ENCODE measurements at regions not wholly inside any gene's neighbourhood (a gene's known extent, or its start where the extent isn't known, plus 50 kb on each side); places are given as distances from the start of the nearest gene placed in this dataset.

DNA sequence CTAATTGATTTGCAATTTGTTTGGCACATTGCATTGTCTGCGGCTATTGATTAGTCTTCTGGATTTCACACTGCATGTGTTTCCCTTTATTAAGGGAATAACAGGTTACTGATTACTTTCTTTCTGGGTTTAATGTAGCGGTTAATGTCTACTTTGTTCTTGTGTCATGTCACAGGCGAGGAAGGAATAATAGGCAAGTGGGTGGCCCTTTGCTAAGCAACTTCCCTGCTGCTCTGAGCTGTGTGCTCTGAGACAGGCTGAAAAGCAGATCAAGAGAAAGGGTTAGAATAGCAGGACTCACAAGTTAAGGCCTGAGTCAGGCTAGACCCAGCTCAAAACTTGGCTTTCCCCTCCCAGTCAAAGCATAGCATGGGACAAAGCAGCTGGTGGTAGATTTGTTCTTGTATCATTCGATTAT is 77.2 kb downstream of the NKX2-1 start:
- H3K4me1 ChIP-seq (ENCODE audit: control insufficient read depth, extremely low read depth, insufficient read depth, low read length): no peaks in the 10 kb centered on the region
- H3K4me2 ChIP-seq (ENCODE audit: insufficient read depth, low read length): no peak overlapping the region
- H3K27me3 ChIP-seq (ENCODE audit: control insufficient read depth in 2 of 2, insufficient read depth in 2 of 2, low read length in 2 of 2): peaks cover 0 to 3% of the 10 kb centered on the region in 2 experiments
- TF ChIP-seq JUN (IDR thresholded peaks at IDR 0.05; ENCODE audit: borderline replicate concordance, insufficient read depth, insufficient read length, low read depth): no peak
- TF ChIP-seq, protein P1, sequence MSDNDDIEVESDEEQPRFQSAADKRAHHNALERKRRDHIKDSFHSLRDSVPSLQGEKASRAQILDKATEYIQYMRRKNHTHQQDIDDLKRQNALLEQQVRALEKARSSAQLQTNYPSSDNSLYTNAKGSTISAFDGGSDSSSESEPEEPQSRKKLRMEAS (IDR thresholded peaks at IDR 0.05; ENCODE audit: insufficient read depth, insufficient read length): no peak
- TF ChIP-seq, protein P2, sequence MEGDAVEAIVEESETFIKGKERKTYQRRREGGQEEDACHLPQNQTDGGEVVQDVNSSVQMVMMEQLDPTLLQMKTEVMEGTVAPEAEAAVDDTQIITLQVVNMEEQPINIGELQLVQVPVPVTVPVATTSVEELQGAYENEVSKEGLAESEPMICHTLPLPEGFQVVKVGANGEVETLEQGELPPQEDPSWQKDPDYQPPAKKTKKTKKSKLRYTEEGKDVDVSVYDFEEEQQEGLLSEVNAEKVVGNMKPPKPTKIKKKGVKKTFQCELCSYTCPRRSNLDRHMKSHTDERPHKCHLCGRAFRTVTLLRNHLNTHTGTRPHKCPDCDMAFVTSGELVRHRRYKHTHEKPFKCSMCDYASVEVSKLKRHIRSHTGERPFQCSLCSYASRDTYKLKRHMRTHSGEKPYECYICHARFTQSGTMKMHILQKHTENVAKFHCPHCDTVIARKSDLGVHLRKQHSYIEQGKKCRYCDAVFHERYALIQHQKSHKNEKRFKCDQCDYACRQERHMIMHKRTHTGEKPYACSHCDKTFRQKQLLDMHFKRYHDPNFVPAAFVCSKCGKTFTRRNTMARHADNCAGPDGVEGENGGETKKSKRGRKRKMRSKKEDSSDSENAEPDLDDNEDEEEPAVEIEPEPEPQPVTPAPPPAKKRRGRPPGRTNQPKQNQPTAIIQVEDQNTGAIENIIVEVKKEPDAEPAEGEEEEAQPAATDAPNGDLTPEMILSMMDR (IDR thresholded peaks at IDR 0.05; ENCODE audit: extremely low read depth in 1 of 2, insufficient read depth in 1 of 2, low read depth in 1 of 2, low read length in 2 of 2): no peak
- no peak for TF ChIP-seq EZH2 (IDR thresholded peaks at IDR 0.05; ENCODE audit: borderline replicate concordance, low read depth, low read length, severe bottlenecking)
- TF ChIP-seq GATA2 (IDR thresholded peaks at IDR 0.05; ENCODE audit: insufficient read depth, insufficient read length, low read depth, low read length): no peak
- TF ChIP-seq MYC (IDR thresholded peaks at IDR 0.05; ENCODE audit: low read depth, low read length): no peak
- no peaks in the 10 kb centered on the region for H3K36me3 ChIP-seq (ENCODE audit: control insufficient read depth in 2 of 2, extremely low read depth in 1 of 2, insufficient read depth in 2 of 2, low read length in 2 of 2)
- POLR2A ChIA-PET: no interaction called here
- H3K79me2 ChIP-seq (ENCODE audit: control insufficient read depth, insufficient read depth, low read length): no peaks in the 10 kb centered on the region
- FAIRE-seq (no peak), DNase-seq (ENCODE audit: low read depth, low spot score) (no peak)
- no peak overlapping the region for H3K4me3 ChIP-seq (replicated peaks in 1 of 3; ENCODE audit: insufficient read depth in 1 of 3, low read depth in 1 of 3, low read length in 3 of 3)
- no peak overlapping the region for H3K27ac ChIP-seq (ENCODE audit: insufficient read depth, low read depth, low read length)
- no peaks in the 10 kb centered on the region for H3K9me1 ChIP-seq (replicated peaks; ENCODE audit: control insufficient read depth, extremely low read depth, insufficient read depth, low read length)
- no peaks in the 10 kb centered on the region for H4K20me1 ChIP-seq (replicated peaks; ENCODE audit: control insufficient read depth, extremely low read depth, insufficient read depth, low read length)
- dilution Hi-C loops (cut with MboI; ENCODE audit: extremely low pct_ligation_motif_present, low sequenced_read_pairs) (no loop called here), intact Hi-C loops (cut with micrococcal nuclease) (no loop called here)
- no peaks in the 10 kb centered on the region for H3K9me3 ChIP-seq (replicated peaks; ENCODE audit: control insufficient read depth, insufficient read depth, low read length)
- CTCF ChIA-PET: interaction anchor here (1.0 kb wide), 1 partner anchor 13 kb away, joined by 3 read pairs; no protein-coding TSS in a partner anchor
- H2AFZ ChIP-seq (ENCODE audit: low read depth, low read length): no peak overlapping the region
- BruUV-seq (replicated peaks): no TSS peak
- no peak overlapping the region for H3K9ac ChIP-seq (replicated peaks; ENCODE audit: extremely low read depth, insufficient read depth, low read length)

Measured in endothelial cell of umbilical vein (primary cell).